ENCODE measurements at regions not wholly inside any gene's neighbourhood (a gene's known extent, or its start where the extent isn't known, plus 50 kb on each side); places are given as distances from the start of the nearest gene placed in this dataset.

GRCh38 chr11:33564856-33565453 lies 135.7 kb downstream of the C11orf91 start:
- TF ChIP-seq PATZ1 (CRISPR knock-in tag; IDR thresholded peaks at IDR 0.05; ENCODE audit: borderline replicate concordance) (no peak), CHCHD3 (CRISPR knock-in tag; IDR thresholded peaks at IDR 0.05) (no peak), ZNF224 (CRISPR knock-in tag; IDR thresholded peaks at IDR 0.05) (no peak), CTCF (IDR thresholded peaks at IDR 0.05 in 2 of 3, conservative IDR thresholded peaks at IDR 0.05 in 1 of 3; ENCODE audit: insufficient read depth in 2 of 3, low read depth in 1 of 3, low read length in 3 of 3) (no peak), E2F1 (CRISPR knock-in tag; IDR thresholded peaks at IDR 0.05) (no peak), HDAC2 (IDR thresholded peaks at IDR 0.05) (no peak), NR2C2 (CRISPR knock-in tag; IDR thresholded peaks at IDR 0.05) (no peak), NR2C2 (tag; IDR thresholded peaks at IDR 0.05) (no peak)

Data from K562 (cell line).